Rectal smooth muscle tissue (tissue), 1 donor: ENCODE measurements at regions not wholly inside any gene's neighbourhood (a gene's known extent, or its start where the extent isn't known, plus 50 kb on each side); places are given as distances from the start of the nearest gene placed in this dataset.

Experiments used
- H3K27ac ChIP-seq: one replicate; pipeline ENCODE4 v1.7.0; 2013; ENCODE audit warnings: low read depth, low read length, inconsistent platforms
- H3K27me3 ChIP-seq: one replicate; pipeline ENCODE4 v1.7.0; 2013; ENCODE audit warnings: low read length; ENCODE audit not compliant: control insufficient read depth, insufficient read depth
- H3K36me3 ChIP-seq: one replicate; pipeline ENCODE4 v1.7.0; 2013; ENCODE audit warnings: low read length; ENCODE audit not compliant: control insufficient read depth, insufficient read depth
- H3K4me1 ChIP-seq: one replicate; pipeline ENCODE4 v1.7.0; 2013; ENCODE audit warnings: low read length; ENCODE audit not compliant: control insufficient read depth, insufficient read depth
- H3K4me3 ChIP-seq: one replicate; pipeline ENCODE4 v1.7.0; 2013; ENCODE audit warnings: low read length
- H3K9ac ChIP-seq: one replicate; pipeline ENCODE4 v1.7.0; 2013; ENCODE audit warnings: low read length

DNA sequence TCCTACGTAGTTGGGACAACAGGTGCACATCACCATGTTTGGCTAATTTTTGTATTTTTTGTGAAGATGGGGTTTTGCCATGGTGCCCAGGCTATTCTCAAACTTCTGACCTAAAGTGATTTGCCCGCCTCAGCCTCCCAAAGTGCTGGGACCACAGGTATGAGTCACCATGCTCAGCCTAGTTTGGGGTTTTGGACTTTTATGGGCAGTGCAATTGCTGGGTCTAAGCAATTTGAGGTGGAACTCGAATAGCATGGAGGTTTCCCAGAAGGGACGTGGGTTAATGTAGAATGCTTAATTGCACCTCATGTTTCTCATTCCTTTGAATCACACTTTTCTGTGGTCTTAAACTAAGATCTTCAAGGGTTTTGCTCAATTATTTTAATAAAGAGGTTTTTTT lies 102.3 kb upstream of the EPHA4 start:
- H3K36me3 ChIP-seq = no peaks in the 10 kb centered on the region
- no peak overlapping the region for H3K4me3 ChIP-seq
- no peak overlapping the region for H3K9ac ChIP-seq
- H3K27ac ChIP-seq = no peak overlapping the region
- no peaks in the 10 kb centered on the region for H3K4me1 ChIP-seq
- H3K27me3 ChIP-seq = no peaks in the 10 kb centered on the region

DNA sequence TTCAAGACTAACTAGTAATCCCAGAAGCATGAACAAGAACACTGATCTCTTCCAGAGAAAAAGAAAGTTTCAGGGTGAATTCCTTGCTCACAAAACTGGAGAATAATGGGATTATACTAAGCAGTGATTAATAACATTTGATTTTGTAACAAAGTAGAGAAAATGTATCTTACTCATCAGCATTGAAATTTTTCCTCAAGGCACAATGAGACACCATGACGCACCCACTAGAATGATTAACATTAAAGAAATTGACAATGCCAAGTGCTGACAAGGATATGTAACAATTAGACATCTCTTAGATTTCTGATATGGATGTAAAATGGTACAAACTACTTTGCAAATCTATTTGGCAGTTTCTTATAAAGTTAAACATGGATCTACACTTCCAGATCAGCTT lies 101.1 kb upstream of the EPHA4 start:
- Histone ChIP-seq H3K27me3 (no peaks in the 10 kb centered on the region), H3K4me1 (no peaks in the 10 kb centered on the region), H3K36me3 (no peaks in the 10 kb centered on the region), H3K27ac (no peak overlapping the region), H3K4me3 (no peak overlapping the region), H3K9ac (no peak overlapping the region)

DNA sequence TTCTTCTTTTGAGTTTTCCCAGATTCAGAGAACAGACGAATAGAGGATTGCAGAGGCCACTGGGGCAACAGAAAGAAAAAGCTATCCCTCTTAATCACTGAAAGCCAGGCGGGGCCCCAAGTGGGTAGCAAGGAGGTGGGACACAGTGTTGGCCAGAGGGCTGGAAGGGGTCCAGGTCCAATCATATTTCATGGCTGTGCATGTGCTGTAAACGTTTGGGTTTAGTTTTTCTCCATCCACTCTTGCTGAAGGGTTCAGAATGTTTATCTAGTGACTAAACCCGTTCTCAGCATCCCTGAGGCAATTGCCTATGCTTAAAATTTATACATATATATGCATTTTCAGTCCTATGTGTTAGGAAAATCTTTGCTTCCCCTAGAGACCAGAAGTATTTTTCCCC lies 99.4 kb upstream of the EPHA4 start:
- no peak overlapping the region for H3K9ac ChIP-seq
- no peaks in the 10 kb centered on the region for H3K36me3 ChIP-seq
- H3K4me3 ChIP-seq = no peak overlapping the region
- no peaks in the 10 kb centered on the region for H3K27me3 ChIP-seq
- no peaks in the 10 kb centered on the region for H3K4me1 ChIP-seq
- H3K27ac ChIP-seq = no peak overlapping the region

DNA sequence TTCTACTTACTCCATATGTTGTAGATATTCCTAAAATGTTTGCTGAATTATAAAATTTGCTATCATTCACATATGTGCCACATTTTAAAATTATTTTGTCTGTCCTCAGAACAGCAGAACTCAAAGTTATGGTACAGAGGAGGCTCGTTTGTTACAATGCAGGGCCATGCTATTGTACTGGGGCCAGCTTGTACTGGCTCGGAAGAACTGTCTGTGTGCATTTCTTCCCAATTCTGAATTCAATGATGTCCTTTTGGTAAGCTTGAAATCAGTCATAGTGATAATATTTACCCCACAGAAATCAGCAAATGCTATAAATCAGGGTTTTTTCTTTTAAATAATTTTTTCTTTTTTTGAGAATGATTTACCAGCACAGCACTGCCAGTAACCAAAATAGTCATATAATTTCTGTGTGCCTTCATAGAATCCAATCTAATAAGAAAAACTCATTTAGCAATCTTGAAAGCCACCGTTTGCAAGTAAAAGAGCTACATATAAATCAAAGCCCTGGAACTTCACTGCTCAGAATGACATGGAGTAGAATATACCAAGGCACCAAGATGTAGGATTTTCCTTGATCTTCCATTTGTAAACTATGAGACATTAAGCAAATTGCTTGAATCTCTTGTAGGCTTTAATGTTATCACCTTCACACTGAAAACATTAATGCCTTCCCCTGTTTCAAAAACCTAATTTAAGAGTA lies 90.7 kb upstream of the EPHA4 start:
- H3K27ac ChIP-seq = no peak overlapping the region
- H3K36me3 ChIP-seq = no peaks in the 10 kb centered on the region
- no peaks in the 10 kb centered on the region for H3K4me1 ChIP-seq
- no peak overlapping the region for H3K9ac ChIP-seq
- H3K4me3 ChIP-seq = no peak overlapping the region
- H3K27me3 ChIP-seq = no peaks in the 10 kb centered on the region

DNA sequence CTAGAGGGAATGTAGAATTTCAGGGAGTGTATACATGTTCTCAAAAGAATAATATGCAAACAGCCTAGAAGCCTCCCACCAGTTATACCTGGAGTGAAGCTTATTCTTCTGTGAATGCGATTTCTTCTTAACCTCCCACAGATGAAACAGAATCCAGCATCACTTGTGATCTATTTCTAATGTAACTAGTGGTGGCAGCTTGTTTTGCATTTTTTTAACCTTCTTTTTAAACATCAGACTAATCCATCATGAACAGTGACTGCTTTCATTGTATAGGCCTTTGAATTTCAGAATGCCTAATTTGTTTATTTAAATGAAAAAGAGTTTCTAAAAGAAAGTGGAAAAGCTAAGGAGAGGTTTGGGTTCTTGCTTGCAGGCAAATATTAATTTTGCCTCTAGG lies 85.7 kb upstream of the EPHA4 start:
- Histone ChIP-seq H3K4me3 (no peak overlapping the region), H3K4me1 (no peaks in the 10 kb centered on the region), H3K27me3 (no peaks in the 10 kb centered on the region), H3K27ac (no peak overlapping the region), H3K9ac (no peak overlapping the region), H3K36me3 (no peaks in the 10 kb centered on the region)

DNA sequence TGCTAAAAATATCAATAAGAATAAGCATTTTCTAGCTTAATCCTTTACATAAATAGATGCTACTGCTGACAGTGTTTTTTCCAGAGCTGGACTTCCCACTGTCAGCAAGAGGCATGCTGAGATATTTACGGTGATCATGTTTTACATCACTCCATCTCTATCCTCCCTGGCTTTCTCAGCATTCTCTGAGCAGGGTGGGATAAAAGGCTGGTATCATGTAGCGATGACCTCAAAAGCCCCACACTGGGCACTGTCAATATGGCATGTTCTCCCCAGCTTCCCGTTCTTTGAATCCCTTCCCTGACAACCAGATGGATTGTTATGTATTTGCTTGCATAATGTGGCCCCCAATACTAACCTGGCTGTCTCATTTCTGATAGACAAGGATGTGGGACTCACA lies 83.2 kb upstream of the EPHA4 start:
- no peak overlapping the region for H3K9ac ChIP-seq
- no peak overlapping the region for H3K4me3 ChIP-seq
- no peaks in the 10 kb centered on the region for H3K36me3 ChIP-seq
- no peaks in the 10 kb centered on the region for H3K27me3 ChIP-seq
- no peak overlapping the region for H3K27ac ChIP-seq
- H3K4me1 ChIP-seq = no peaks in the 10 kb centered on the region

DNA sequence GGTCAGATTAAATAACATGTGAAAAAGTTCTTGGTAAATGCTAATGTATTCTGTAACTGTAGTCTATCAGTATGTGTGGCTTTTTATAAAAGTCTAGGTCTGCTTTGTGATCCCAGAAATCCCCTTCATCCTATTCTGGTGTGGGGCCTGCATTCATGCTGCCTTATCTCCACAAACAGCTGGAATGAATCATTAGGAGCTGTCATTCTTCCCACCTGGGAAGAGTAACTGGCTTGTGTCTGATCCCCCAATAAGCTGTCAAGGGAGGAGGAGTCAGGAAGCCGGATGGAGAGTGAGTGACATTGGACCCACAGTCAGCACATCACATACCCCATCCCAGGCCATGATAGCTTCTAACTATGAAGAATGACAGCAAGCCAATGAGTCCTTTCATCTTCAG lies 81.1 kb upstream of the EPHA4 start:
- Histone ChIP-seq H3K27me3 (no peaks in the 10 kb centered on the region), H3K36me3 (no peaks in the 10 kb centered on the region), H3K4me3 (no peak overlapping the region), H3K27ac (no peak overlapping the region), H3K4me1 (no peaks in the 10 kb centered on the region), H3K9ac (no peak overlapping the region)

DNA sequence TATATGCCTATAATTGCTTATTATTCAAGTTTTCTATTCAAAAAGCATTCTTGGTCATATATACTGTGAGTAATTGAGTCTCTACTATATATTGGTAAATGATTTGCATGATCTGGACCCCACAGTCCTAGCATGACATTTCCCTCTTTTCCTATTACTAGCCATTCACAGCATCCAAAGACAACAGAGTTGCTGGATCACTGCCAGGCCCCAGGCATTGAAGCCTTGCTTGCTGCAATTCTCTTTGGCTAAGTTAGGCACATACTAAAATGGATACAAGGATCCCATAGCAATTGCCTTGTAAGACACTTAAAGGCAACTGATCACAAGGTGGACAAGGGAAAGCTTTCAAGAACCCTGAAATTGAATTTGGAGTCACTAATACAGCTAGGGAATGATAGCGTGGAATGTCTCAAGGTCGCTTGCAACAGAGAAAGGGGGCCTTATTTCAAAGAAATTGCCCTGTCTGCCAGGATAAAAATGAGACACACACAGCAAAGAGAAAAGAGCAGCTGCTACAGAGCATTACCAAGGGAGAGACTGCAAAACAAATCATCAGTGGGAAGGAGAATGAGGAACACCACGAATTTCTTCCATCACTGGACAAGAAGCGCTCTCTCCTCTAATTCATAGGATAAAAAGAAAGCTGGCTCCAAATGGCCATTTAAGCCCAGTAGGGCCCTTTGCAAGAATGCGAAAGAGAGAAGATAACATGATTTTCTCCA lies 77.1 kb upstream of the EPHA4 start:
- no peaks in the 10 kb centered on the region for H3K27me3 ChIP-seq
- H3K9ac ChIP-seq = no peak overlapping the region
- no peaks in the 10 kb centered on the region for H3K4me1 ChIP-seq
- H3K4me3 ChIP-seq = no peak overlapping the region
- no peak overlapping the region for H3K27ac ChIP-seq
- no peaks in the 10 kb centered on the region for H3K36me3 ChIP-seq

DNA sequence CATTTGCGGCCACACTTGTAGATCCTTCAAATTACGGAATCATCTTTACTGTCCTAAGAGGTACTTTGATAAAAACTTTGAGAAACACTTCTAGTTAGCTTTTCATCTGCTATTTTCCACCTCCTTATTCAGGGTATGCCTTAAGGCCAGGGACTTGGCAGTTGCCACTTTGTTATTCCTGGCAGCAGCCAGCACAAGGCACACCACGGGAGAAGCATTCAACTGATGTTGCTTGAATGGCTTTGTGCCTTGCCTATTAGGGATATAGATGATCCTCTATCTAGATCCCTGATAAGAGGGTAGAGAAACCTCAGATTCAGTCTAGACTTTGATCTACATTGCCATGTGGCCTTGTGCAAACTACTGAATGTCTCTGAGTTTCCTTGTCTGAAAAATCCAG lies 70.3 kb upstream of the EPHA4 start:
- Histone ChIP-seq H3K4me1 (no peaks in the 10 kb centered on the region), H3K4me3 (no peak overlapping the region), H3K36me3 (no peaks in the 10 kb centered on the region), H3K27ac (no peak overlapping the region), H3K9ac (no peak overlapping the region), H3K27me3 (no peaks in the 10 kb centered on the region)

DNA sequence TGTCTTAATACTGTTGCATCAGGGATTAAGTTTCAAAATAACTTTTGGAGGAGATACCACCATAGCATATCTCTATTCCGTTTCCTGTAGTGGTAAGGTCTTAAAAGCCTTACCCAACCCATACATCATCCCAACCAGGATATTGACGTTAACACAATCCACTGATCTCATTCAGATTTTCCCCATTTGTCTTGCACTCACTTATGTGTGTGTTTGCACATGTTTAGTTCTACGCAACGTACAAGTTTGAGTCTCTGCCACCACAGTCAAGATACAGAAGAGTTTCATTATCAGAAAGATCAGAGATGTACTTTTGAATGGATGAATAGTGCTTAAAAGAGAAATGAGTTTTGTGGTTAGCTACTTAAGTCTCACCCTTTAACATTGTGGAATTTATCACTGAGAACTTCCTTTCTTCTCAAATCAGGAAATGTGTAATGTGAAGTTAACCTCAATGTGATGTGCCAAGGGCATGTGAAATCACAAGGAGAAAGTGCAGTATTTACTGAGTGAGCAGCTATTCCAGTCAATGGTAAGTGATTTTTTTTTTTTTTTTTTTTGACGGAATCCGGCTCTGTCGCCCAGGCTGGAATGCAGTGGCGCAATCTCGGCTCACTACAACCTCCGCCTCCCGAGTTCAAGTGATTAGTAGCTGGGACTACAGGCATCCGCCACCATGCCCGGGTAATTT lies 69.2 kb upstream of the EPHA4 start:
- H3K27ac ChIP-seq = no peak overlapping the region
- H3K36me3 ChIP-seq = no peaks in the 10 kb centered on the region
- H3K4me1 ChIP-seq = no peaks in the 10 kb centered on the region

DNA sequence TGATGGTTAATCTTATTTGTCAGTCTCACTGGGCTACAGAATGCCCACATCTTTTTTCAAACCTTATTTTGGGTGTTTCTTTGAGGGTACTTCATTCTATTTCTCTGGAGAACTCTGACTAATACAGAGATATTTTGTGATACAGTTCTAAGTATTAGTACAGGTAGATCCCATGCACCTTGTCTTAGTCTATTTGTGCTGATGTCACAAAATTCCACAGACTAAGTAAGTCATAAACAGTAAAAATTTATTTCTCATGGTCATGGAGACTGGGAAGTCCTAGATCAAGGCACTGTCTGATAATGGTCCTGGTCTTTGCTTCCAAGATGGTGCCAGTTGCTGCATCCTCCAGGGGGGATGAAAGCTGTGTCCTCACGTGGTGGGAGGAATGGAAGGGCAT lies 68.6 kb upstream of the EPHA4 start:
- Histone ChIP-seq H3K27ac (no peak overlapping the region), H3K36me3 (no peaks in the 10 kb centered on the region), H3K27me3 (no peaks in the 10 kb centered on the region), H3K4me1 (no peaks in the 10 kb centered on the region), H3K9ac (no peak overlapping the region), H3K4me3 (no peak overlapping the region)

More for the DNA sequence above, 69.2 kb upstream of the EPHA4 start:
- Histone ChIP-seq H3K9ac (no peak overlapping the region), H3K4me3 (no peak overlapping the region), H3K27me3 (no peaks in the 10 kb centered on the region)

DNA sequence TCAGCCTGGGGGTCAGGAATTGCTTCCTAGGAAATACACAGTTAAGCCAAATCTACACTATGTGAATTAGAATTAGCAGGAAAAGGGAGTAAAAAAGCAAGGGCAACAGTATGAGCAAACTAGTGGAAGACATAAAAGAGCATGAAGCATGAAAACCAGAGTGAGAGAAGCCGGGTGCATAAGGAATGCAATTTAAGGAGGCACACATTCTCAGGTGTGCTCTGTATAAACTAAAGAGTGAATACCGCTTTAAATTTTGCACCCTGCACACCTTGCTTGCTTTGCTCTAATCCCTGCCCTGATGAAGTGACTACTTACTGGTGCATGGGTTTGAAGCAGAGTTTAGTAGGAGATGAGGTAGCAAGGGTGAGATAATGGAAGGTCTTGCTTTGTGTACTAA lies 65.7 kb upstream of the EPHA4 start:
- Histone ChIP-seq H3K4me3 (no peak overlapping the region), H3K36me3 (no peaks in the 10 kb centered on the region), H3K27ac (no peak overlapping the region), H3K9ac (no peak overlapping the region), H3K4me1 (no peaks in the 10 kb centered on the region), H3K27me3 (no peaks in the 10 kb centered on the region)
